ENCODE measurements at regions not wholly inside any gene's neighbourhood (a gene's known extent, or its start where the extent isn't known, plus 50 kb on each side); places are given as distances from the start of the nearest gene placed in this dataset.

DNA sequence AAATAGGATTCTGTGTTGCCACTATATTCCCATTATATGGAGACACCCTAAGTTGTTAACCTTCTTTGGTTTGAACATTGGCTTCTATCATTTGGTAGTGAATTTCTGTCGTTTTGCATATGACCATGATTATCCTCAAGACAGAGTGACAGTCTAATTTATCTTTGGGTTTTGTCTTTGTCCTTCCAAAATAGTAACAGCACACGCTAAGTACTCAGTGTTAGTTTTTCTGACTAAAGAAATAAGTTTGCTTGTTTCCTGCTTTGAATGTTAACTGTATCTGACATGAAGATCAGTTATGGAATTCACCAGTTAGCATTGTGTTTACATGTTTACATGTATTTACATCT is 352.5 kb upstream of the GRM7 start:
- no peak overlapping the region for H3K4me3 ChIP-seq (ENCODE audit: low read depth, low read length)
- TF ChIP-seq, protein P1, sequence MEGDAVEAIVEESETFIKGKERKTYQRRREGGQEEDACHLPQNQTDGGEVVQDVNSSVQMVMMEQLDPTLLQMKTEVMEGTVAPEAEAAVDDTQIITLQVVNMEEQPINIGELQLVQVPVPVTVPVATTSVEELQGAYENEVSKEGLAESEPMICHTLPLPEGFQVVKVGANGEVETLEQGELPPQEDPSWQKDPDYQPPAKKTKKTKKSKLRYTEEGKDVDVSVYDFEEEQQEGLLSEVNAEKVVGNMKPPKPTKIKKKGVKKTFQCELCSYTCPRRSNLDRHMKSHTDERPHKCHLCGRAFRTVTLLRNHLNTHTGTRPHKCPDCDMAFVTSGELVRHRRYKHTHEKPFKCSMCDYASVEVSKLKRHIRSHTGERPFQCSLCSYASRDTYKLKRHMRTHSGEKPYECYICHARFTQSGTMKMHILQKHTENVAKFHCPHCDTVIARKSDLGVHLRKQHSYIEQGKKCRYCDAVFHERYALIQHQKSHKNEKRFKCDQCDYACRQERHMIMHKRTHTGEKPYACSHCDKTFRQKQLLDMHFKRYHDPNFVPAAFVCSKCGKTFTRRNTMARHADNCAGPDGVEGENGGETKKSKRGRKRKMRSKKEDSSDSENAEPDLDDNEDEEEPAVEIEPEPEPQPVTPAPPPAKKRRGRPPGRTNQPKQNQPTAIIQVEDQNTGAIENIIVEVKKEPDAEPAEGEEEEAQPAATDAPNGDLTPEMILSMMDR (IDR thresholded peaks at IDR 0.05; ENCODE audit: borderline replicate concordance, insufficient read depth, low read depth, low read length), result no peak

DNA sequence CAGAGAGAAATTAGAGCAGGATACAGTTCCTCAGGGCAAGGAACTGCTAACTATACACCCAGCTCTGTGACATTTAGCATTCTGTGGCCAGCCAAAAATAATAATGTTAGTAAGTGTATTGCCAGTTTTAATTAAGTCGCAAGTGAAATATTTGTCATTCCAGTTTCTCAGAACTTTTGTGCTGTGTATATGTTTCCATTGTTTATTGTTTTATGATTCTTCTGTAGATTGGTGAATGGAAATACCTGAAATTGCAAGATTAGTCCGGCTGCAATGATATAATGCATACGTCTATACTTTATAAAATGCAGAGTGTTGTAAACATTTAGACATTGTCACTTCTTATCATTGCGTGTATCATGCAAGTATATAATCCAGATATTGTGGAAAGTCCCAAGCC is 351.3 kb upstream of the GRM7 start:
- H3K4me3 ChIP-seq (ENCODE audit: low read depth, low read length), result no peak overlapping the region
- TF ChIP-seq, protein P1 (IDR thresholded peaks at IDR 0.05; ENCODE audit: borderline replicate concordance, insufficient read depth, low read depth, low read length), result no peak

DNA sequence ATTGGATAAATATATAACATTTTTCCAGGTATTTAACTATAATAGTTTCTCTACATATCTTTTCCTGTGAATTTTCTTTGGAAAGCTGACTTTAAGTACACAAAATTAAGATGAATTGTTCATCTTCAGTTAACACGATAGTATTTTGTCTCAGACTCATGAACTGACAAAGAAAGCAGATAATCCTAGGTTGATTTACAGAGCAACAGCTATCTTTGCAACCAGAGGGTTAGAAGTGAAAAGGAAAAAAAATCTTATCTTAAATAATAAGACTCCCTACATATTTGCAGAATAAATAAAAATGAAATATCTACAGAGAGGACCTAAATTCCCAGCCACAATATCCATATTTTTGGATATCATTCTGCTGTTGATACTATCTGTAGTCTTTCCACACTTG is 350.2 kb upstream of the GRM7 start:
- TF ChIP-seq, protein P1 (IDR thresholded peaks at IDR 0.05; ENCODE audit: borderline replicate concordance, insufficient read depth, low read depth, low read length), result no peak
- no peak overlapping the region for H3K4me3 ChIP-seq (ENCODE audit: low read depth, low read length)

DNA sequence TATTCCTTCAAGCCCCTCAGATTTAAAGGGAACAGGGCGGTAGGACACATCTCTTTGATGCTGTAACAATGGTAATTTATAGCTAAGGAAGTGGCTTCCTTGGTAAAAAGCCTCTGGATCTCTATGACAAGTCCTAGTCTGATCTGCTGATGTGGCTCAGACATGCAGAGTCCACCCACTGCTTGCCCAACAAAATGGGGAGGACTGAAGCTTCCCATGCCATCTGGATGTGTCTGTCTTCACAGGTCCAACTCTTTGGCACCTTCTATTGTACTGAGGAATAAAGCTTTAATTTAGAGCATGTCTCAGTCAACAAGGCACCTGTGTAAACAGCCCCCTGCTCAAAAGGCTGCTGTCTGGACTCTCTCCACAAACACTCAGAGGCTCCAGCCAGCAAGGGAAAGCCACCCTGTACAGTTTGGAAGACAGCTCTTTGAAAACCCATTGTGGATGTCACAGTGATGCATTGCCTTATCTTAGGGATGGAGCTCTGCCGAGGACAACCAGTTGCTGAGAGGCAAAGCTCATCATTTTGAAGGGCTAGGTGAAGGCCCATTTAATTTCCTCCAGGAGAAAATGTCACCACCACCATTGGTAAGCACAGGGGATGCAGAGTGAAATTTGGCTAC is 348.6 kb upstream of the GRM7 start:
- no peak overlapping the region for H3K4me3 ChIP-seq (ENCODE audit: low read depth, low read length)
- TF ChIP-seq, protein P1 (IDR thresholded peaks at IDR 0.05; ENCODE audit: borderline replicate concordance, insufficient read depth, low read depth, low read length), result no peak

DNA sequence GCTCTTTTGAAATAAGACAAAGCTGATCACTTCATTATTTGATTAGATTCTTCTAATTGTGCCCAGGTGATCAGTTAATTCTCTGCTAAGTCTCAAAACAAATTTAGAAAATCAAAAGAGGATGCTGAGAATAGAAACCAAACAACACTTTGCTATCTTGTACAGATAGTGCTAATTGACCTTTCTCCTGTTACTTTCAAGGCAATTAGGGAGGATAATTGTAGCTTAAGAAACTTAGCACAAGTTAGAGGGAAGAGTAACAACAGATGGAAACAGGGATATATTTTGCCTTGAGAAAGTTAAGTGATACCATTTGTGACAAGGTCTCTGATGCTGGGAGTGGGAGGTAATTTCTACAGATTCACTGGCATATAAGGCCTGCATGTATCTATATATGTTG is 344.8 kb upstream of the GRM7 start:
- H3K4me3 ChIP-seq (ENCODE audit: low read depth, low read length), result no peak overlapping the region
- TF ChIP-seq, protein P1 (IDR thresholded peaks at IDR 0.05; ENCODE audit: borderline replicate concordance, insufficient read depth, low read depth, low read length), result no peak

DNA sequence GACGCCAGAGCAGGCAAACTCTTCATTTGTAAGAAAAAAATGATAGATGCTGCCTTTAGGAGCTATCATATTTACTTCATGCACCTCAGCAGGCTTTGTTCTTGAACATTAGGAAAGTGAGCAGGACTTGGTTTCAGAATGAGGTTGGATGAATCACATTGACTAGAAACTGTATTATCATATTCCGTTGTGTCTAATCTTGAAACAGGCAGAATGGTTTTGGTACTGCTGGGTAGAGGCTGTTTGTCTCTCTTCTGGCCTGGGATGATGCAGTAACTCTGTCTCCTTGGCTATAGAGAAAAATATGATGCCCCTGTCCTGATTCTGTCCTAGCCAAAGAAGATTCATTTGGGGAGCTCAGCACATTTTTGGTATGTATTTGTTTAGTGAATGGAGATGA is 344.2 kb upstream of the GRM7 start:
- TF ChIP-seq, protein P1 (IDR thresholded peaks at IDR 0.05; ENCODE audit: borderline replicate concordance, insufficient read depth, low read depth, low read length), result no peak
- H3K4me3 ChIP-seq (ENCODE audit: low read depth, low read length), result no peak overlapping the region

DNA sequence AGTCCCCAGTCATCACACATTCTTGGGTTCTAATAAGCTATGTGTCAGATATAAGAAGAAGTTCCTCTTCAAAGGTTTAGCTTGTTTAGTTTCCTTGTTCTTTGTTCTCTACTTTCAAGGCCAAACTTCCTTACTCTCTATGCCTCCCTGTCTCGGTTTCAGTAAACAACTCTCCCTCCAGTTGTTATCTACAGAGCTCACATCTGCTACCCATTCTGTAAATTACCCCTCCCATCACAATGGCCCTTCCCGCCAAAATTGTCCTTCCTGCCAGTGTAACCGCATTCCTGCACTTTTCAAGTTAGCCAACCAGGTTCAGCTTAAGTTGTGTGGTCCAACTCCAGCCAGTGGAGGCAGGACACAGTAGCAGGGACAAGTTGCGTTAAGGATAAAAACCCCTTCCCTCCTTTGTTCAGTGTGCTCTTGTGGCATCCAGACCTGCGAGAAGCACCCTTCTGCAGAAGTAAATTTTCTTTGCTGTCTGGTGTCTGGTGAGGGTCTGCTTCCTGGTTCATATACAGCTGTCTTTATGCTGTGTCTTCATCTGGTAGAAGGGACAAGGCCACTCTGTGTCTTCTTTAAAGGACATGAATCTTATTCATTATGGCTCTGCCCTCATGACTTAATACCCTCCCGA is 342.1 kb upstream of the GRM7 start:
- TF ChIP-seq, protein P1 (IDR thresholded peaks at IDR 0.05; ENCODE audit: borderline replicate concordance, insufficient read depth, low read depth, low read length), result no peak
- no peak overlapping the region for H3K4me3 ChIP-seq (ENCODE audit: low read depth, low read length)
